22Rv1 (cell line): ENCODE measurements at regions not wholly inside any gene's neighbourhood (a gene's known extent, or its start where the extent isn't known, plus 50 kb on each side); places are given as distances from the start of the nearest gene placed in this dataset.

Experiments
- H3K27ac ChIP-seq: fragments of 450-650 bp; 2 replicates; pipeline ENCODE4 v1.5.1; 2017
- ZFX ChIP-seq: fragments of 450-650 bp; IDR thresholded peaks from 2 replicates; pipeline ENCODE4 v1.6.1; 2017; ENCODE audit warnings: antibody characterized with exemption, borderline replicate concordance
- TF ChIP-seq, protein P1 (sequence below): fragments of 450-650 bp; IDR thresholded peaks from 2 replicates; pipeline ENCODE4 v1.5.1; 2017; ENCODE audit warnings: mild to moderate bottlenecking

DNA sequence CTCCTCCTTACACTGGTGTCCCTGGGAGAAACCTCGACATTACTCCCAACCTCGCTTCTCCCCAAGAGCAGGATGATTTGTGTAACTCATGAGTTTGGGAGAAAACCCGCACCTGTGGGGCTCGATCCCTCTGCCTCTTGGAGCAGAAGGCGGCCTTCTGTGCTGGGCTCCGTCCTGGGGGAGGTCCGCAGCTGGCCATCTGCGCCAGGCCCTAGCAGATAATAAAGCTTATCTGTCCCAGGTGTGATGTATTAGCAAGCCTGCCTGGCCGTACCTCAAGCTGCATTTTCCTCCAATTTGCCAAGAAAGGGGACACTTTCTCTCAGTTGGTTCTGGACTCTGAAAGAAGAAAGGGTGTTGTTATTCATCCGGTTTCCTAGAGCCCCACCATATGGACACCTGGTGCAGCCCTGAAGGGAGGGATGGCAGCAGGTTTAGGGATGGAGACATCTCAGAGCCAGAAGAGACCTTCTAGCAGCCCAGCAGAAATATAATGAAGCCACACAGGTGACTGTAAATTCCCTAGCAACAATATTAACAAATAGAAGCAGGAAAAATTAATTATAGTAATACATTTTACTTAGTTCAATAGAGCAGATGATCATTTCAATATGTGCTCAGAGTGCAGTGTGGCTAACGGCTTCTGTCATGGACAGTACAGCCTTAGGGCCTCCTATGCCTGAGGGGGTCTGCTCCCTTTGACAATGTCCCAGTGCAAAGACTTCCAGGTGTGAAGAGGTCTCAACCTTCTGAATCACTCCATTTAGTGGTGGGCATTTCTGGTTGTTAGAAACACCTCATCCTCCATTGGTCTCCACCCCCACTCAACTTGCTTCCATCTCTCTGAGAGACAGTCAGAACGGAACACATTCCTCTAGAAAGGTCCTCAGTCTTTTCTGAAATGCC is 94.8 kb downstream of the CPN2 start:
- TF ChIP-seq, protein P1, sequence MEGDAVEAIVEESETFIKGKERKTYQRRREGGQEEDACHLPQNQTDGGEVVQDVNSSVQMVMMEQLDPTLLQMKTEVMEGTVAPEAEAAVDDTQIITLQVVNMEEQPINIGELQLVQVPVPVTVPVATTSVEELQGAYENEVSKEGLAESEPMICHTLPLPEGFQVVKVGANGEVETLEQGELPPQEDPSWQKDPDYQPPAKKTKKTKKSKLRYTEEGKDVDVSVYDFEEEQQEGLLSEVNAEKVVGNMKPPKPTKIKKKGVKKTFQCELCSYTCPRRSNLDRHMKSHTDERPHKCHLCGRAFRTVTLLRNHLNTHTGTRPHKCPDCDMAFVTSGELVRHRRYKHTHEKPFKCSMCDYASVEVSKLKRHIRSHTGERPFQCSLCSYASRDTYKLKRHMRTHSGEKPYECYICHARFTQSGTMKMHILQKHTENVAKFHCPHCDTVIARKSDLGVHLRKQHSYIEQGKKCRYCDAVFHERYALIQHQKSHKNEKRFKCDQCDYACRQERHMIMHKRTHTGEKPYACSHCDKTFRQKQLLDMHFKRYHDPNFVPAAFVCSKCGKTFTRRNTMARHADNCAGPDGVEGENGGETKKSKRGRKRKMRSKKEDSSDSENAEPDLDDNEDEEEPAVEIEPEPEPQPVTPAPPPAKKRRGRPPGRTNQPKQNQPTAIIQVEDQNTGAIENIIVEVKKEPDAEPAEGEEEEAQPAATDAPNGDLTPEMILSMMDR = no peak
- no peak for TF ChIP-seq ZFX
- no peak overlapping the region for H3K27ac ChIP-seq

DNA sequence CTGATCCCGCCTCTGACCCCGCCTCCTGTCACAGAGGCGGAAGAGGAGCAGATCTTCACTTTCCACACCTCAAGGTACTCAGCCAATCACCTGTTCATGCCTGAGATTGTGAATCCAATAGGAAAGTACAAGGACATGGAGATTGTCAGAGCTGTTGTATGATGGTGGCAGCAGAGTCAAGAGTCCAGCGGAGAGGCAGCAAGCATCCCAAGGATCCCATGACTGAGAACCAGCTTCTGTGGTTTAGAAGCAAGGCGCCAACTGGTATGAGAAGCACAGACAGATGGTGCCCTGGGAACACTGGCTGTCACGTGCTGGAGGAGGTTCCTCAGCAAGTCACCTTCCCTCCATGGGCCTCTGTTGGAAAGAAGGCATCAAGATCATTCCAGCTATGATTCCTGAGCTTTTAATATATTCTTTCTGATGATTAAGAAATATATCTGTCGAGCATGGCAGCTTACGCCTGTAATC is 93.9 kb downstream of the CPN2 start:
- TF ChIP-seq, protein P1 = no peak
- no peak for TF ChIP-seq ZFX

DNA sequence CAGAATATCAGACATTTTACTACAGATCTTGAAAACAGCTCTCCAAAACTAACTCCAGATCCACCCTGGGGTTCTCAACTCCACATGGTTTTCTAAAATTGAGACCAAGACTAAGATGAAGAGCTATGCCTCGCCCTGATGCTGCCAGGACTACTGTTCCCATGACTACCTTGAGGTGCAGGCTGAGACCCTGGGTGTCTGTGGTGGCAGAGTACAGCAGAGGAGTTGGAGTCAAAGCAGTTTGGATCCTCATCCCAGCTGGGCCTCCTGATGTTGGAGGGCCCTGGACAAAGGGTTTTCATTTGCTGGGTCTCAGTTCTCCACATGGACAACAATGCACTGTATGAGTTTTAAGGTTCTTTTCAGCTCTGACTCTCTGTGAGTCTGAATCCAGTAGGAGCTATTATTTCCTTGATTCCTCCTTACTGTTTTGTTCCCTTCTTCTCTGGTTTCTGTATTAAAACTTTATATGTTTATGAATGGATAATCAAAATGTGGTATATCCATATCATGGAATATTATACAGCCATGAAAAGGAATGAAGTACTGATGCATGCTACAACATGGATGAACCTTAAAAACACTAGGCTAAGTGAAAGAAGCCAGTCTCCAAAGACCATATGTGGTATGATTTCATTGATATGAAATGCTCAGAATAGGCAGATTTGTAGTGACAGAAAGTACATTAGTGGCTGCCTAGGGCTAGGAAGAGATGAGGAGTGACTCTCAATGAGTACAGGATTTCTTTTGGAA is 93.0 kb downstream of the CPN2 start:
- TF ChIP-seq, protein P1 = no peak
- no peak for TF ChIP-seq ZFX

More for the DNA sequence above, 93.9 kb downstream of the CPN2 start:
- no peak overlapping the region for H3K27ac ChIP-seq

DNA sequence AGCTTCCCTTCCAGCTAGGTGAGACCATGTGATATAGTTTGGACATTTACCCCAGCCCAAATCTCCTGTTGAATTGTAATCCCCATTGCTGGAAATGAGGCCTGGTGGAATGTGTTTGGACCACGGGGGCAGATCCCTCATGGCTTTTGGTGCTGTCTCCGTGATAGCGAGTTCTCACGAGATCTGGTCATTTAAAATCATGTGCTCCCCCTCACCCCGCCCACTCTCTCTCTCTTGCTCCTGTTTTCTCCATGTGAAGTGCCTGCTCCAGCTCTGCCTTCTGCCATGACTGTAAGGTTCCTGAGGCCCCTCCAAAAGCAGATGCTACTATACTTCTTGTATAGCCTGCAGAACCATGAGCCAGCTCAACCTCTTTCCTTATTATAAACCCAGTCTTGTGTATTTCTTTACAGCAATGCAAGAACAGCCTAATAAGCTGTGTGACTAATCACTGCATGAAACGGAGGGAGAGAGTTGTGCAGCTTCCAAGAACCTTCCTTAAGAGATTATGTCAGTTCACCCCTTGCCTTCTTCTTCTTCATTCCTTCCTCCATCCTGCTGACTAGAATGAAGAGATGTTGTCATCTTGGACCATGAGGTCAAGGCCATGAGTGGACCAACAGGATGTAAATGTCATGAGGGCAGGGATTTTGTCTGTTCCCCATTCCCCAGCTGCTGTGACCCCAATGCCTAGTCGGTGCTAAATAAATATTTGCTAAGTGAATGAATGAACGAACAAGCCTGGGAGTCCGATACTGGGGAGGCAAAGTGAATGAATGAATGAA is 91.0 kb downstream of the CPN2 start:
- H3K27ac ChIP-seq = no peak overlapping the region
- TF ChIP-seq, protein P1 = no peak
- TF ChIP-seq ZFX = no peak

More for the DNA sequence above, 93.0 kb downstream of the CPN2 start:
- no peak overlapping the region for H3K27ac ChIP-seq

DNA sequence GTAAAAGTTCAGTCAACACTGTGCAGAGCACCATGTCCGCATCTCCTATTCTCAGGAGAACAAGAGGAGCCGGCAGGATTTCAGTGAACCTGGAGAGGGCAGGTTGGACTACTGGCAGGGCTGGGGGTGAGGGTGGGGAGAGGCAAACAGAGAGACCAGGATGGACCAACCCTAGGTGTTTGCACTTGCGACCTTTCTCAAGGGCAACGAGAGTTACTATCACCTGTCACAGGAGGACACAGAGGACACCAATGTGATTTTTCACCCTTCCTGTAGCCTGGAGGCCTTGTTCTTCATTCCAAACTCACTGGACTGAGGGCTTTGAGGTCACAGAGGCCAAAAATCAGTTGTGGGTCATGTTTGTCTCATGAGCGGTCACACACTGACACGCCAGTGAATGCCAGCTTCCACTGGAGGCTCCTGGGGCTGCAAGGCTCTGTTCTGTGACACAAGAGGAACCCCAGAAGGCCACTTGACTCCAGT is 89.5 kb downstream of the CPN2 start:
- H3K27ac ChIP-seq = no peak overlapping the region
- no peak for TF ChIP-seq ZFX
- TF ChIP-seq, protein P1 = no peak

DNA sequence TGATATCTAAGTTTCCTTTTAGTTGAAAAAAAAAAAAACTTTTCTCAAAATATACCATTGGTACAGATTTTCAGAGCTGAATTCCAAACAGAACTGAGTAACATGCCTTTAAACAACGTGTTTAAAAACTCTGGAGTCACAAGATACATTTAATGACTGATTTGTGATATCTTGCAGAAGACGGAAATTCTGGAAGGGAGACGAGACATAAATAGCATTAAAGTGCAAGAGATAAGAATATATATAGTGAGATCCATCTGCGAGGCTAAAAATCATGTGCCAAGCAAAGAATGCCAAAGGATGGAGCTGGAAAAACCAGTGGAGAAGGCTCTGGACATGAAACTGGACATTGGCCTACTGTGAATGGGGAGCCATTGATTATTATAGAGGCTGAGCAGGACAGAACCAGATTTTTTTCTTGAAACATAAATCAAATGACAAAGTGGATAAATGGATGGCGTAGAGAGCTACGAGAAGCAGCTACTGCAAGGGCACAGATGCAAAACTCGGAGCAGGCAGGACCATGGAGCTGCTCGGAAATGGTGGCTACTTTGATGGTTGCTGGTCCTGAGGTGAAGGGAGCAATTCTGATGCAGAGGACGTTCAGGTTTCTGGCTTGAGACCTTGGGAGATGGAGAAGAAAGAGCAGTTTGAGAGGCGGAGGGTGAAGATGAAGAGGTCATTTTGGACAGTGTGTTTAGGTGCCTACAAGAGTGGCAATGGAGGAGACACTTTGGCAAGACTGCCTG is 88.8 kb downstream of the CPN2 start:
- TF ChIP-seq, protein P1 = no peak
- no peak for TF ChIP-seq ZFX
- H3K27ac ChIP-seq = no peak overlapping the region
